HepG2 (cell line): ENCODE measurements at regions not wholly inside any gene's neighbourhood (a gene's known extent, or its start where the extent isn't known, plus 50 kb on each side); places are given as distances from the start of the nearest gene placed in this dataset.

ENCODE experiments used
- ATAD3A ChIP-seq: sonication (generic); formaldehyde crosslinking; IDR thresholded peaks from 2 replicates; pipeline ENCODE4 v1.4.0; 2020; ENCODE audit warnings: missing genetic modification reagents
- BCL6 ChIP-seq: IDR thresholded peaks from 2 replicates; pipeline ENCODE4 v1.6.1; 2016; ENCODE audit warnings: missing genetic modification reagents, missing compliant biosample characterization
- ELF1 ChIP-seq: sonication (generic); formaldehyde crosslinking; IDR thresholded peaks from 2 replicates; pipeline ENCODE4 v1.4.0; 2020; ENCODE audit warnings: missing genetic modification reagents
- GMEB2 ChIP-seq: IDR thresholded peaks from 2 replicates; pipeline ENCODE4 v1.6.1; 2016; ENCODE audit warnings: missing biosample characterization, missing genetic modification reagents, low read depth
- HNRNPLL ChIP-seq: fragments of 200-400 bp; formaldehyde crosslinking; IDR thresholded peaks from 2 replicates; pipeline ENCODE4 v1.6.1; 2017; ENCODE audit warnings: mild to moderate bottlenecking, low read depth, low read length; ENCODE audit not compliant: poor library complexity, severe bottlenecking
- KDM1A ChIP-seq: IDR thresholded peaks from 2 replicates; pipeline ENCODE4 v1.6.1; 2016; ENCODE audit warnings: missing compliant biosample characterization
- MAZ ChIP-seq, 2 experiments: sonication (generic) in 1 of 2; formaldehyde crosslinking in 1 of 2; IDR thresholded peaks; 2 replicates each; pipeline versions ENCODE4 v1.5.0 to v1.6.1; 2012 to 2020; ENCODE audit warnings: low read depth in 2 of 2, mild to moderate bottlenecking in 2 of 2, borderline replicate concordance in 1 of 2, improper control_type of control experiment in 1 of 2, low read length in 1 of 2, missing genetic modification reagents in 1 of 2, moderate library complexity in 1 of 2
- NR2F6 ChIP-seq, 2 experiments: IDR thresholded peaks; 2 replicates each; pipeline ENCODE4 v1.6.1; 2016; ENCODE audit warnings: antibody characterized with exemption in 1 of 2, mild to moderate bottlenecking in 1 of 2
- PAX8 ChIP-seq: sonication (generic); formaldehyde crosslinking; IDR thresholded peaks from 2 replicates; pipeline ENCODE4 v1.8.0; 2022; ENCODE audit warnings: mild to moderate bottlenecking, missing genetic modification reagents, borderline replicate concordance
- SKI ChIP-seq: fragments of 450-650 bp; IDR thresholded peaks from one replicate; pipeline ENCODE4 v1.6.1; 2018; ENCODE audit warnings: mild to moderate bottlenecking; ENCODE audit not compliant: partially characterized antibody
- SNAPC2 ChIP-seq: sonication (generic); formaldehyde crosslinking; IDR thresholded peaks from 2 replicates; pipeline ENCODE4 v1.8.1; 2022; ENCODE audit warnings: mild to moderate bottlenecking, missing genetic modification reagents
- SP2 ChIP-seq: sonication (generic); formaldehyde crosslinking; IDR thresholded peaks from 2 replicates; pipeline ENCODE4 v1.5.1; 2020; ENCODE audit warnings: mild to moderate bottlenecking, missing genetic modification reagents
- TBL1XR1 ChIP-seq: fragments of 150-350 bp; IDR thresholded peaks from 2 replicates; pipeline ENCODE4 v1.6.1; 2014; ENCODE audit warnings: borderline replicate concordance, low read length; ENCODE audit not compliant: partially characterized antibody
- ZFP90 ChIP-seq: sonication (generic); formaldehyde crosslinking; IDR thresholded peaks from 2 replicates; pipeline ENCODE4 v1.8.0; 2022; ENCODE audit warnings: missing genetic modification reagents, mild to moderate bottlenecking, inconsistent platforms, borderline replicate concordance
- ZGPAT ChIP-seq: IDR thresholded peaks from 2 replicates; pipeline ENCODE4 v1.6.1; 2016; ENCODE audit warnings: mild to moderate bottlenecking
- ZNF225 ChIP-seq: sonication (generic); formaldehyde crosslinking; IDR thresholded peaks from 2 replicates; pipeline ENCODE4 v1.4.0; 2020; ENCODE audit warnings: mild to moderate bottlenecking, missing genetic modification reagents
- ZNF235 ChIP-seq: sonication (generic); formaldehyde crosslinking; IDR thresholded peaks from 2 replicates; pipeline ENCODE4 v1.8.1; 2023; ENCODE audit warnings: mild to moderate bottlenecking, missing genetic modification reagents, borderline replicate concordance
- ZNF260 ChIP-seq: sonication (generic); formaldehyde crosslinking; IDR thresholded peaks from 2 replicates; pipeline ENCODE4 v1.4.0; 2020; ENCODE audit warnings: missing genetic modification reagents, low read depth, mild to moderate bottlenecking, borderline replicate concordance
- ZNF605 ChIP-seq: sonication (generic); formaldehyde crosslinking; IDR thresholded peaks from 2 replicates; pipeline ENCODE4 v1.8.0; 2022; ENCODE audit warnings: mild to moderate bottlenecking, missing genetic modification reagents
- ZNF788 ChIP-seq: sonication (generic); formaldehyde crosslinking; IDR thresholded peaks from 2 replicates; pipeline ENCODE4 v1.5.0; 2020; ENCODE audit warnings: mild to moderate bottlenecking, missing genetic modification reagents, borderline replicate concordance
- ZSCAN29 ChIP-seq: sonication (generic); formaldehyde crosslinking; conservative IDR thresholded peaks from 2 replicates; pipeline ENCODE4 v1.4.0; 2020; ENCODE audit warnings: mild to moderate bottlenecking, missing genetic modification reagents
- TF ChIP-seq, protein P1 (sequence below): sonication (generic); formaldehyde crosslinking; IDR thresholded peaks from 2 replicates; pipeline ENCODE4; 2020; ENCODE audit warnings: missing genetic modification reagents, mild to moderate bottlenecking, borderline replicate concordance

- TF ChIP-seq NR2F6 (IDR thresholded peaks at IDR 0.05) (no peak), NR2F6 (CRISPR knock-in tag; IDR thresholded peaks at IDR 0.05) (peak; percentile 26; the same call in 1 of the 2 replicates), ZFP90 (CRISPR knock-in tag) (no peak), SNAPC2 (no peak), ATAD3A (no peak), TBL1XR1 (peak; percentile 39), SKI (peak; percentile 11), HNRNPLL (peak; percentile 69), ZSCAN29 (no peak), ZNF605 (CRISPR knock-in tag) (peak; percentile 63; the same call in 1 of the 2 replicates), ZNF225 (CRISPR knock-in tag) (peak; percentile 82), BCL6 (CRISPR knock-in tag) (peak; percentile 28; the same call in 1 of the 2 replicates), KDM1A (CRISPR knock-in tag) (no peak), ZGPAT (CRISPR knock-in tag) (peak; percentile 57; the same call in 1 of the 2 replicates), ZNF260 (no peak), ZNF788 (peak; percentile 90; the same call in 1 of the 2 replicates), ELF1 (CRISPR knock-in tag) (peak; percentile 98), MAZ (IDR thresholded peaks at IDR 0.05; ENCODE audit: borderline replicate concordance, low read depth, low read length) (no peak), MAZ (CRISPR knock-in tag; IDR thresholded peaks at IDR 0.05; ENCODE audit: low read depth) (peak; percentile 63), GMEB2 (CRISPR knock-in tag) (0 out of 2 replicates have a peak, but pooled peaks have one; percentile 34), ZNF235 (CRISPR knock-in tag) (peak; percentile 59; the same call in 1 of the 2 replicates), PAX8 (no peak), SP2 (CRISPR knock-in tag) (peak; percentile 79)
- TF ChIP-seq, protein P1, sequence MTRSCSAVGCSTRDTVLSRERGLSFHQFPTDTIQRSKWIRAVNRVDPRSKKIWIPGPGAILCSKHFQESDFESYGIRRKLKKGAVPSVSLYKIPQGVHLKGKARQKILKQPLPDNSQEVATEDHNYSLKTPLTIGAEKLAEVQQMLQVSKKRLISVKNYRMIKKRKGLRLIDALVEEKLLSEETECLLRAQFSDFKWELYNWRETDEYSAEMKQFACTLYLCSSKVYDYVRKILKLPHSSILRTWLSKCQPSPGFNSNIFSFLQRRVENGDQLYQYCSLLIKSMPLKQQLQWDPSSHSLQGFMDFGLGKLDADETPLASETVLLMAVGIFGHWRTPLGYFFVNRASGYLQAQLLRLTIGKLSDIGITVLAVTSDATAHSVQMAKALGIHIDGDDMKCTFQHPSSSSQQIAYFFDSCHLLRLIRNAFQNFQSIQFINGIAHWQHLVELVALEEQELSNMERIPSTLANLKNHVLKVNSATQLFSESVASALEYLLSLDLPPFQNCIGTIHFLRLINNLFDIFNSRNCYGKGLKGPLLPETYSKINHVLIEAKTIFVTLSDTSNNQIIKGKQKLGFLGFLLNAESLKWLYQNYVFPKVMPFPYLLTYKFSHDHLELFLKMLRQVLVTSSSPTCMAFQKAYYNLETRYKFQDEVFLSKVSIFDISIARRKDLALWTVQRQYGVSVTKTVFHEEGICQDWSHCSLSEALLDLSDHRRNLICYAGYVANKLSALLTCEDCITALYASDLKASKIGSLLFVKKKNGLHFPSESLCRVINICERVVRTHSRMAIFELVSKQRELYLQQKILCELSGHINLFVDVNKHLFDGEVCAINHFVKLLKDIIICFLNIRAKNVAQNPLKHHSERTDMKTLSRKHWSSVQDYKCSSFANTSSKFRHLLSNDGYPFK (CRISPR knock-in tag), result peak; percentile 41; the same call in 1 of the 2 replicates
These were observed 219.1 kb downstream of the RTP5 start (continued) for GRCh38 chr2:242088471-242089212.
